ENCODE measurements at regions not wholly inside any gene's neighbourhood (a gene's known extent, or its start where the extent isn't known, plus 50 kb on each side); places are given as distances from the start of the nearest gene placed in this dataset.

DNA sequence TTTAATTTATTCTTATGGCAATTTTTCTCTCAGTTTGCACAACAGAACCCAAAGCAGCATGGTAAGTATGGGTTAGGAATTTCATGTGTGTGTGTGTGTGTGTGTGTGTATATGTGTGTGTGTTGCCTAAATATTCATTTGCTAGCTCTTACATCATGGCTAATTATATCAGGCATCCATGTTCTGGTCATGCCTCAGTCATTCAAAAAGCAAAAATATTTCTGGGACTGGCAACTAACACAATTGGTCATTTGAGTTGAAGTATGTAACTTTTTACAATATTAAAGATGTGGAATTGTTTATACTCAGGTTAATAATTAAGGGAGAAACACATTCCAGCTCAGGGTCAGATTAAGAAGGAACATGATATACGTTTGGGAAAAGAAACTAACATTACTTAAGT is 67.6 kb upstream of the PHYHIPL start:
- TF ChIP-seq, protein P1, sequence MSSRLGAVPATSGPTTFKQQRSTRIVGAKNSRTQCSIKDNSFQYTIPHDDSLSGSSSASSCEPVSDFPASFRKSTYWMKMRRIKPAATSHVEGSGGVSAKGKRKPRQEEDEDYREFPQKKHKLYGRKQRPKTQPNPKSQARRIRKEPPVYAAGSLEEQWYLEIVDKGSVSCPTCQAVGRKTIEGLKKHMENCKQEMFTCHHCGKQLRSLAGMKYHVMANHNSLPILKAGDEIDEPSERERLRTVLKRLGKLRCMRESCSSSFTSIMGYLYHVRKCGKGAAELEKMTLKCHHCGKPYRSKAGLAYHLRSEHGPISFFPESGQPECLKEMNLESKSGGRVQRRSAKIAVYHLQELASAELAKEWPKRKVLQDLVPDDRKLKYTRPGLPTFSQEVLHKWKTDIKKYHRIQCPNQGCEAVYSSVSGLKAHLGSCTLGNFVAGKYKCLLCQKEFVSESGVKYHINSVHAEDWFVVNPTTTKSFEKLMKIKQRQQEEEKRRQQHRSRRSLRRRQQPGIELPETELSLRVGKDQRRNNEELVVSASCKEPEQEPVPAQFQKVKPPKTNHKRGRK (CRISPR knock-in tag; IDR thresholded peaks at IDR 0.05; ENCODE audit: borderline replicate concordance) = no peak
- TF ChIP-seq, protein P2, sequence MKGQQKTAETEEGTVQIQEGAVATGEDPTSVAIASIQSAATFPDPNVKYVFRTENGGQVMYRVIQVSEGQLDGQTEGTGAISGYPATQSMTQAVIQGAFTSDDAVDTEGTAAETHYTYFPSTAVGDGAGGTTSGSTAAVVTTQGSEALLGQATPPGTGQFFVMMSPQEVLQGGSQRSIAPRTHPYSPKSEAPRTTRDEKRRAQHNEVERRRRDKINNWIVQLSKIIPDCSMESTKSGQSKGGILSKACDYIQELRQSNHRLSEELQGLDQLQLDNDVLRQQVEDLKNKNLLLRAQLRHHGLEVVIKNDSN (CRISPR knock-in tag; IDR thresholded peaks at IDR 0.05) = no peak
- TF ChIP-seq, protein P3, sequence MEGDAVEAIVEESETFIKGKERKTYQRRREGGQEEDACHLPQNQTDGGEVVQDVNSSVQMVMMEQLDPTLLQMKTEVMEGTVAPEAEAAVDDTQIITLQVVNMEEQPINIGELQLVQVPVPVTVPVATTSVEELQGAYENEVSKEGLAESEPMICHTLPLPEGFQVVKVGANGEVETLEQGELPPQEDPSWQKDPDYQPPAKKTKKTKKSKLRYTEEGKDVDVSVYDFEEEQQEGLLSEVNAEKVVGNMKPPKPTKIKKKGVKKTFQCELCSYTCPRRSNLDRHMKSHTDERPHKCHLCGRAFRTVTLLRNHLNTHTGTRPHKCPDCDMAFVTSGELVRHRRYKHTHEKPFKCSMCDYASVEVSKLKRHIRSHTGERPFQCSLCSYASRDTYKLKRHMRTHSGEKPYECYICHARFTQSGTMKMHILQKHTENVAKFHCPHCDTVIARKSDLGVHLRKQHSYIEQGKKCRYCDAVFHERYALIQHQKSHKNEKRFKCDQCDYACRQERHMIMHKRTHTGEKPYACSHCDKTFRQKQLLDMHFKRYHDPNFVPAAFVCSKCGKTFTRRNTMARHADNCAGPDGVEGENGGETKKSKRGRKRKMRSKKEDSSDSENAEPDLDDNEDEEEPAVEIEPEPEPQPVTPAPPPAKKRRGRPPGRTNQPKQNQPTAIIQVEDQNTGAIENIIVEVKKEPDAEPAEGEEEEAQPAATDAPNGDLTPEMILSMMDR (IDR thresholded peaks at IDR 0.05) = no peak
- TF ChIP-seq, protein P4, sequence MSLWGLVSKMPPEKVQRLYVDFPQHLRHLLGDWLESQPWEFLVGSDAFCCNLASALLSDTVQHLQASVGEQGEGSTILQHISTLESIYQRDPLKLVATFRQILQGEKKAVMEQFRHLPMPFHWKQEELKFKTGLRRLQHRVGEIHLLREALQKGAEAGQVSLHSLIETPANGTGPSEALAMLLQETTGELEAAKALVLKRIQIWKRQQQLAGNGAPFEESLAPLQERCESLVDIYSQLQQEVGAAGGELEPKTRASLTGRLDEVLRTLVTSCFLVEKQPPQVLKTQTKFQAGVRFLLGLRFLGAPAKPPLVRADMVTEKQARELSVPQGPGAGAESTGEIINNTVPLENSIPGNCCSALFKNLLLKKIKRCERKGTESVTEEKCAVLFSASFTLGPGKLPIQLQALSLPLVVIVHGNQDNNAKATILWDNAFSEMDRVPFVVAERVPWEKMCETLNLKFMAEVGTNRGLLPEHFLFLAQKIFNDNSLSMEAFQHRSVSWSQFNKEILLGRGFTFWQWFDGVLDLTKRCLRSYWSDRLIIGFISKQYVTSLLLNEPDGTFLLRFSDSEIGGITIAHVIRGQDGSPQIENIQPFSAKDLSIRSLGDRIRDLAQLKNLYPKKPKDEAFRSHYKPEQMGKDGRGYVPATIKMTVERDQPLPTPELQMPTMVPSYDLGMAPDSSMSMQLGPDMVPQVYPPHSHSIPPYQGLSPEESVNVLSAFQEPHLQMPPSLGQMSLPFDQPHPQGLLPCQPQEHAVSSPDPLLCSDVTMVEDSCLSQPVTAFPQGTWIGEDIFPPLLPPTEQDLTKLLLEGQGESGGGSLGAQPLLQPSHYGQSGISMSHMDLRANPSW (CRISPR knock-in tag; conservative IDR thresholded peaks at IDR 0.05; ENCODE audit: low read depth) = no peak
- TF ChIP-seq ZNF263 (CRISPR knock-in tag; IDR thresholded peaks at IDR 0.05; ENCODE audit: low read depth) (no peak), ZNF317 (CRISPR knock-in tag; IDR thresholded peaks at IDR 0.05; ENCODE audit: borderline replicate concordance, low read depth) (no peak), TP53 (CRISPR knock-in tag; IDR thresholded peaks at IDR 0.05) (no peak), FOXP1 (CRISPR knock-in tag; IDR thresholded peaks at IDR 0.05; ENCODE audit: borderline replicate concordance) (no peak)
- TF ChIP-seq, protein P5, sequence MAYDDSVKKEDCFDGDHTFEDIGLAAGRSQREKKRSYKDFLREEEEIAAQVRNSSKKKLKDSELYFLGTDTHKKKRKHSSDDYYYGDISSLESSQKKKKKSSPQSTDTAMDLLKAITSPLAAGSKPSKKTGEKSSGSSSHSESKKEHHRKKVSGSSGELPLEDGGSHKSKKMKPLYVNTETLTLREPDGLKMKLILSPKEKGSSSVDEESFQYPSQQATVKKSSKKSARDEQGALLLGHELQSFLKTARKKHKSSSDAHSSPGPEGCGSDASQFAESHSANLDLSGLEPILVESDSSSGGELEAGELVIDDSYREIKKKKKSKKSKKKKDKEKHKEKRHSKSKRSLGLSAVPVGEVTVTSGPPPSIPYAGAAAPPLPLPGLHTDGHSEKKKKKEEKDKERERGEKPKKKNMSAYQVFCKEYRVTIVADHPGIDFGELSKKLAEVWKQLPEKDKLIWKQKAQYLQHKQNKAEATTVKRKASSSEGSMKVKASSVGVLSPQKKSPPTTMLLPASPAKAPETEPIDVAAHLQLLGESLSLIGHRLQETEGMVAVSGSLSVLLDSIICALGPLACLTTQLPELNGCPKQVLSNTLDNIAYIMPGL (CRISPR knock-in tag; IDR thresholded peaks at IDR 0.05) = no peak
- TF ChIP-seq, protein P6, sequence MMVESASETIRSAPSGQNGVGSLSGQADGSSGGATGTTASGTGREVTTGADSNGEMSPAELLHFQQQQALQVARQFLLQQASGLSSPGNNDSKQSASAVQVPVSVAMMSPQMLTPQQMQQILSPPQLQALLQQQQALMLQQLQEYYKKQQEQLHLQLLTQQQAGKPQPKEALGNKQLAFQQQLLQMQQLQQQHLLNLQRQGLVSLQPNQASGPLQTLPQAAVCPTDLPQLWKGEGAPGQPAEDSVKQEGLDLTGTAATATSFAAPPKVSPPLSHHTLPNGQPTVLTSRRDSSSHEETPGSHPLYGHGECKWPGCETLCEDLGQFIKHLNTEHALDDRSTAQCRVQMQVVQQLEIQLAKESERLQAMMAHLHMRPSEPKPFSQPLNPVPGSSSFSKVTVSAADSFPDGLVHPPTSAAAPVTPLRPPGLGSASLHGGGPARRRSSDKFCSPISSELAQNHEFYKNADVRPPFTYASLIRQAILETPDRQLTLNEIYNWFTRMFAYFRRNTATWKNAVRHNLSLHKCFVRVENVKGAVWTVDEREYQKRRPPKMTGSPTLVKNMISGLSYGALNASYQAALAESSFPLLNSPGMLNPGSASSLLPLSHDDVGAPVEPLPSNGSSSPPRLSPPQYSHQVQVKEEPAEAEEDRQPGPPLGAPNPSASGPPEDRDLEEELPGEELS (CRISPR knock-in tag; IDR thresholded peaks at IDR 0.05) = no peak
